ENCODE measurements at regions not wholly inside any gene's neighbourhood (a gene's known extent, or its start where the extent isn't known, plus 50 kb on each side); places are given as distances from the start of the nearest gene placed in this dataset.

GRCh38 chr22:49266561-49267519 lies 560.8 kb downstream of the BRD1 start:
- peaks cover 40% of the 10 kb centered on the region for H3K9me3 ChIP-seq (ENCODE audit: control insufficient read depth, insufficient read depth, low read length)
- H3K56ac ChIP-seq (ENCODE audit: extremely low read depth, insufficient read depth, low read length) = no peak overlapping the region
- H3K9ac ChIP-seq (ENCODE audit: low read depth, low read length) = no peak overlapping the region
- H3K14ac ChIP-seq (replicated peaks; ENCODE audit: low read depth, low read length) = no peak overlapping the region
- no peak overlapping the region for H2BK5ac ChIP-seq (ENCODE audit: low read depth, low read length, poor library complexity, severe bottlenecking)
- H3K79me1 ChIP-seq (ENCODE audit: low read depth in 1 of 2, low read length in 2 of 2) = no peaks in the 10 kb centered on the region
- no peaks in the 10 kb centered on the region for H3K9me1 ChIP-seq (ENCODE audit: insufficient read depth, low read length)
- H2BK20ac ChIP-seq (ENCODE audit: low read depth, low read length) = no peak overlapping the region
- no peaks in the 10 kb centered on the region for H3K27me3 ChIP-seq (ENCODE audit: control insufficient read depth, insufficient read depth, low read length)
- H3K18ac ChIP-seq (ENCODE audit: low read depth, low read length) = no peak overlapping the region
- H2BK15ac ChIP-seq (ENCODE audit: low read depth, low read length) = no peak overlapping the region
- ATAC-seq (ENCODE audit: low read depth) (no peak), DNase-seq (no peak)
- no peak overlapping the region for H2AK5ac ChIP-seq (ENCODE audit: low read depth, low read length)
- in situ Hi-C loops (cut with MboI; ENCODE audit: low sequenced_read_pairs) (no loop called here), intact Hi-C loops (cut with micrococcal nuclease) (no loop called here), dilution Hi-C loops (cut with HindIII; ENCODE audit: low sequenced_read_pairs, unreplicated experiment) (no loop called here)
- no peaks in the 10 kb centered on the region for H3K4me1 ChIP-seq (ENCODE audit: control insufficient read depth, insufficient read depth, low read length)
- no peak overlapping the region for H3K4me2 ChIP-seq (ENCODE audit: low read depth, low read length)
- CTCF ChIA-PET = no interaction called here
- H4K20me1 ChIP-seq (ENCODE audit: insufficient read depth, low read length) = no peaks in the 10 kb centered on the region
- H3K23ac ChIP-seq (ENCODE audit: low read depth, low read length) = no peak overlapping the region
- H3K4ac ChIP-seq (ENCODE audit: low read depth, low read length) = no peak overlapping the region
- no TSS peak for BruUV-seq (replicated peaks)
- H3K27ac ChIP-seq (ENCODE audit: insufficient read depth, low read length) = no peak overlapping the region
- no peak overlapping the region for H4K8ac ChIP-seq (ENCODE audit: low read depth in 2 of 2, low read length in 2 of 2)
- H2AFZ ChIP-seq (replicated peaks; ENCODE audit: low read length, poor library complexity) = peak overlapping the region; percentile 32
- H2AK9ac ChIP-seq (replicated peaks; ENCODE audit: low read depth, low read length, poor library complexity) = peak overlapping the region; percentile 72
- 12% methylated on average over 10 of the region's 53 CpGs; no CpG with 5 or more reads in 1 of the 2 experiments for WGBS, 2 experiments (ENCODE audit: extremely low coverage in 2 of 2, insufficient read length in 1 of 2)
- H3K36me3 ChIP-seq (ENCODE audit: control insufficient read depth, insufficient read depth, low read length) = no peaks in the 10 kb centered on the region
- POLR2A ChIA-PET (ENCODE audit: unreplicated experiment) = no interaction called here
- H4K91ac ChIP-seq (ENCODE audit: insufficient read depth, low read depth, low read length) = no peak overlapping the region
- H3K4me3 ChIP-seq (ENCODE audit: insufficient read depth, low read depth, low read length) = no peak overlapping the region
- H2BK120ac ChIP-seq (ENCODE audit: low read depth, low read length) = no peak overlapping the region
- no peak overlapping the region for H4K5ac ChIP-seq (ENCODE audit: low read depth, low read length)
- TF ChIP-seq USF2 (IDR thresholded peaks at IDR 0.05; ENCODE audit: low read depth, low read length) = no peak
- TF ChIP-seq BHLHE40 (IDR thresholded peaks at IDR 0.05; ENCODE audit: low read depth, low read length) = no peak
- no peak for TF ChIP-seq CEBPB (IDR thresholded peaks at IDR 0.05; ENCODE audit: low read depth, low read length)
- no peak for TF ChIP-seq CHD1 (IDR thresholded peaks at IDR 0.05; ENCODE audit: low read depth, low read length)
- TF ChIP-seq POLR2A (IDR thresholded peaks at IDR 0.05; ENCODE audit: low read depth, low read length) = no peak
- TF ChIP-seq SMC3 (IDR thresholded peaks at IDR 0.05; ENCODE audit: low read depth, low read length) = no peak
- TF ChIP-seq CTCF (conservative IDR thresholded peaks at IDR 0.05; ENCODE audit: low read depth, low read length) = no peak
- TF ChIP-seq ELK1 (IDR thresholded peaks at IDR 0.05; ENCODE audit: borderline replicate concordance, low read depth, low read length) = no peak
- no peak for TF ChIP-seq RFX5 (IDR thresholded peaks at IDR 0.05; ENCODE audit: low read depth, low read length)
- no peak for TF ChIP-seq RCOR1 (IDR thresholded peaks at IDR 0.05; ENCODE audit: insufficient replicate concordance, low read length)
- TF ChIP-seq MXI1 (IDR thresholded peaks at IDR 0.05; ENCODE audit: borderline replicate concordance, low read depth, low read length) = no peak
- no peak for TF ChIP-seq MAZ (IDR thresholded peaks at IDR 0.05; ENCODE audit: borderline replicate concordance, low read depth, low read length)
- no peak for TF ChIP-seq NFE2L2 (IDR thresholded peaks at IDR 0.05; ENCODE audit: low read depth, low read length)
- no peak for TF ChIP-seq FOS (IDR thresholded peaks at IDR 0.05; ENCODE audit: low read depth, low read length)
- no peak for TF ChIP-seq MAFK (IDR thresholded peaks at IDR 0.05; ENCODE audit: low read depth, low read length)

Data from IMR-90 (cell line).